ENCODE measurements at regions not wholly inside any gene's neighbourhood (a gene's known extent, or its start where the extent isn't known, plus 50 kb on each side); places are given as distances from the start of the nearest gene placed in this dataset.

- in situ Hi-C loops (cut with HindIII; ENCODE audit: low pct_ligation_motif_present, low pct_unique_long_range_greater_than_20kb, low sequenced_read_pairs), result no loop called here
- DNase-seq, result no peak
These were observed 58.7 kb downstream of the OTOL1 start for GRCh38 chr3:161555320-161555719.

GRCh38 chr3:161556533-161556932, 59.9 kb downstream of the OTOL1 start:
- in situ Hi-C loops (cut with HindIII; ENCODE audit: low pct_ligation_motif_present, low pct_unique_long_range_greater_than_20kb, low sequenced_read_pairs), result no loop called here
- no peak for DNase-seq

- in situ Hi-C loops (cut with HindIII; ENCODE audit: low pct_ligation_motif_present, low pct_unique_long_range_greater_than_20kb, low sequenced_read_pairs), result no loop called here
- no peak for DNase-seq
These were observed 60.3 kb downstream of the OTOL1 start for GRCh38 chr3:161556941-161557340.

GRCh38 chr3:161557445-161558150, 61.0 kb downstream of the OTOL1 start:
- in situ Hi-C loops (cut with HindIII; ENCODE audit: low pct_ligation_motif_present, low pct_unique_long_range_greater_than_20kb, low sequenced_read_pairs), result no loop called here

GRCh38 chr3:161558236-161558635, 61.6 kb downstream of the OTOL1 start:
- DNase-seq, result no peak
- in situ Hi-C loops (cut with HindIII; ENCODE audit: low pct_ligation_motif_present, low pct_unique_long_range_greater_than_20kb, low sequenced_read_pairs), result no loop called here

More at GRCh38 chr3:161557445-161558150, 61.0 kb downstream of the OTOL1 start:
- DNase-seq, result no peak

GRCh38 chr3:161559177-161559998, 62.8 kb downstream of the OTOL1 start:
- in situ Hi-C loops (cut with HindIII; ENCODE audit: low pct_ligation_motif_present, low pct_unique_long_range_greater_than_20kb, low sequenced_read_pairs), result no loop called here

GRCh38 chr3:161560008-161560637, 63.5 kb downstream of the OTOL1 start:
- in situ Hi-C loops (cut with HindIII; ENCODE audit: low pct_ligation_motif_present, low pct_unique_long_range_greater_than_20kb, low sequenced_read_pairs), result no loop called here

More at GRCh38 chr3:161559177-161559998, 62.8 kb downstream of the OTOL1 start:
- DNase-seq, result peak; percentile 39

GRCh38 chr3:161567577-161568361, 71.2 kb downstream of the OTOL1 start:
- no peak for DNase-seq
- in situ Hi-C loops (cut with HindIII; ENCODE audit: low pct_ligation_motif_present, low pct_unique_long_range_greater_than_20kb, low sequenced_read_pairs), result no loop called here

More at GRCh38 chr3:161560008-161560637, 63.5 kb downstream of the OTOL1 start:
- DNase-seq, result peak; percentile 25

- in situ Hi-C loops (cut with HindIII; ENCODE audit: low pct_ligation_motif_present, low pct_unique_long_range_greater_than_20kb, low sequenced_read_pairs), result no loop called here
- DNase-seq, result no peak
These were observed 72.1 kb downstream of the OTOL1 start for GRCh38 chr3:161568671-161569070.

- in situ Hi-C loops (cut with HindIII; ENCODE audit: low pct_ligation_motif_present, low pct_unique_long_range_greater_than_20kb, low sequenced_read_pairs), result no loop called here
- DNase-seq, result no peak
These were observed 75.3 kb downstream of the OTOL1 start for GRCh38 chr3:161571951-161572350.

- DNase-seq, result no peak
- in situ Hi-C loops (cut with HindIII; ENCODE audit: low pct_ligation_motif_present, low pct_unique_long_range_greater_than_20kb, low sequenced_read_pairs), result no loop called here
These were observed 76.5 kb downstream of the OTOL1 start for GRCh38 chr3:161573136-161573535.

GRCh38 chr3:161575901-161576300, 79.3 kb downstream of the OTOL1 start:
- no peak for DNase-seq
- in situ Hi-C loops (cut with HindIII; ENCODE audit: low pct_ligation_motif_present, low pct_unique_long_range_greater_than_20kb, low sequenced_read_pairs), result no loop called here

- no peak for DNase-seq
- in situ Hi-C loops (cut with HindIII; ENCODE audit: low pct_ligation_motif_present, low pct_unique_long_range_greater_than_20kb, low sequenced_read_pairs), result no loop called here
These were observed 79.7 kb downstream of the OTOL1 start for GRCh38 chr3:161576311-161576710.

GRCh38 chr3:161576714-161577510, 80.3 kb downstream of the OTOL1 start:
- no peak for DNase-seq
- in situ Hi-C loops (cut with HindIII; ENCODE audit: low pct_ligation_motif_present, low pct_unique_long_range_greater_than_20kb, low sequenced_read_pairs), result no loop called here

- in situ Hi-C loops (cut with HindIII; ENCODE audit: low pct_ligation_motif_present, low pct_unique_long_range_greater_than_20kb, low sequenced_read_pairs), result no loop called here
- DNase-seq, result no peak
These were observed 81.1 kb downstream of the OTOL1 start for GRCh38 chr3:161577662-161578061.

GRCh38 chr3:161579395-161580126, 83.0 kb downstream of the OTOL1 start:
- DNase-seq, result no peak
- in situ Hi-C loops (cut with HindIII; ENCODE audit: low pct_ligation_motif_present, low pct_unique_long_range_greater_than_20kb, low sequenced_read_pairs), result no loop called here

- DNase-seq, result no peak
- in situ Hi-C loops (cut with HindIII; ENCODE audit: low pct_ligation_motif_present, low pct_unique_long_range_greater_than_20kb, low sequenced_read_pairs), result no loop called here
These were observed 89.3 kb downstream of the OTOL1 start for GRCh38 chr3:161585922-161586321.
